Neural crest cell (in vitro differentiated cells): ENCODE measurements at regions not wholly inside any gene's neighbourhood (a gene's known extent, or its start where the extent isn't known, plus 50 kb on each side); places are given as distances from the start of the nearest gene placed in this dataset.

ENCODE experiments used
- DNase-seq: peaks from one replicate; pipeline ENCODE4 v3.0.0; 2021; ENCODE audit warnings: low read depth, mixed read lengths, low spot score
- H3K27ac Mint-ChIP-seq: one replicate; pipeline ENCODE4 v1.8.0; 2021; ENCODE audit warnings: mild to moderate bottlenecking, mixed read lengths; ENCODE audit not compliant: unreplicated experiment
- H3K27me3 Mint-ChIP-seq: 2 replicates; pipeline ENCODE4 v1.8.0; 2021; ENCODE audit warnings: low read depth, mild to moderate bottlenecking, mixed read lengths
- H3K36me3 Mint-ChIP-seq: 2 replicates; pipeline ENCODE4 v1.8.0; 2021; ENCODE audit warnings: low read depth, mild to moderate bottlenecking, mixed read lengths
- H3K4me1 Mint-ChIP-seq: 2 replicates; pipeline ENCODE4 v1.8.0; 2021; ENCODE audit warnings: mixed read lengths
- H3K4me3 Mint-ChIP-seq: one replicate; pipeline ENCODE4 v1.8.0; 2021; ENCODE audit warnings: mild to moderate bottlenecking, mixed read lengths
- H3K9me3 Mint-ChIP-seq: 2 replicates; pipeline ENCODE4 v1.8.0; 2021; ENCODE audit warnings: mixed read lengths
- CTCF ChIP-seq: fragments of 200-600 bp; sonication (generic); conservative IDR thresholded peaks from 2 replicates; pipeline ENCODE4 v1.5.0; 2021; ENCODE audit warnings: antibody characterized with exemption, mild to moderate bottlenecking

- no peaks in the 10 kb centered on the region for H3K27me3 Mint-ChIP-seq
- H3K4me1 Mint-ChIP-seq, result no peaks in the 10 kb centered on the region
- no peak overlapping the region for H3K4me3 Mint-ChIP-seq
- no peak for TF ChIP-seq CTCF
- H3K36me3 Mint-ChIP-seq, result no peaks in the 10 kb centered on the region
- H3K9me3 Mint-ChIP-seq, result no peaks in the 10 kb centered on the region
- H3K27ac Mint-ChIP-seq, result no peak overlapping the region
- no peak for DNase-seq
Measured at GRCh38 chr6:92945799-92946198, 473.6 kb downstream of the EPHA7 start.

- H3K9me3 Mint-ChIP-seq, result no peaks in the 10 kb centered on the region
- DNase-seq, result no peak
- no peak for TF ChIP-seq CTCF
- H3K4me3 Mint-ChIP-seq, result no peak overlapping the region
- no peaks in the 10 kb centered on the region for H3K4me1 Mint-ChIP-seq
- H3K27me3 Mint-ChIP-seq, result no peaks in the 10 kb centered on the region
- H3K36me3 Mint-ChIP-seq, result no peaks in the 10 kb centered on the region
- H3K27ac Mint-ChIP-seq, result no peak overlapping the region
Measured at GRCh38 chr6:92944132-92944531, 475.2 kb downstream of the EPHA7 start.

DNA sequence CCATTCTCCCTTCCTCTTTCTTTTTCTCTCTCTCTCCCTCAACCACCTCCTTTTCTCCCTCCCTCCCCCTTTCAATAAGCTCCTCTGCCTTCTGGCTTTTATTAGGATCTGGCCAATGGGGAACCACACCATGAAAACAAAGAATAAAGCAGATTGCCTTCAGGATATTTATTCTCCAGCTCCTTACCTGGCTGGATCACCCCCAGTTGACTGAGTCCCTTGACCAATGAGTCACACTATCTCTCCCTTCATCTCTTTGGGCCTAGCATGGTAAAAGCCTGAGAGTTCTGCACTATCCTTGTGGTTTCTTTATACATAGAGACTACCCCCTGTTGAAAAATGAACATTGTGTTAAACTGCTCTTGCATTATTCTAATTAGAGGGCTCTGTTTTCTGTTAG is 476.8 kb downstream of the EPHA7 start:
- H3K36me3 Mint-ChIP-seq, result no peaks in the 10 kb centered on the region
- no peak overlapping the region for H3K4me3 Mint-ChIP-seq
- no peaks in the 10 kb centered on the region for H3K27me3 Mint-ChIP-seq
- no peaks in the 10 kb centered on the region for H3K4me1 Mint-ChIP-seq
- no peak for TF ChIP-seq CTCF
- DNase-seq, result no peak
- H3K9me3 Mint-ChIP-seq, result no peaks in the 10 kb centered on the region
- no peak overlapping the region for H3K27ac Mint-ChIP-seq

DNA sequence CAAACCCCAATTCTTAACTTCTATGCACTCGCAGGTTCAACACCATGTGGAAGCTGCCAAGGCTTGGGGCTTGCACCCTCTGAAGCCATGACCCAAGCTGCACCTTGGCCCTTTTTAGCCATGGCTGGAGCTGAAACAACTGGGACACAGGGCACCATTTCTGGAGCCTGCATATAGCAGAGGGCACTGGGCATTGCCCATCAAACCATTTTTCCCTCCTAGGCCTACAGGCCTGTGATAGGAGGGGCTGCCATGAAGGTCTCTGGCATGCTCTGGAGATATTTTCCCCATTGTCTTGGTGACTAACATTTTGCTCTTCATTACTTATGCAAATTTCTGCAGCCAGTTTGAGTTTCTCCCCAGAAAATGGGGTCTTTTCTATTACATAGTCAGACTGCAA is 484.7 kb downstream of the EPHA7 start:
- no peak for DNase-seq
- Mint-ChIP-seq H3K4me3 (no peak overlapping the region), H3K27me3 (no peaks in the 10 kb centered on the region), H3K27ac (no peak overlapping the region), H3K9me3 (peaks cover 14% of the 10 kb centered on the region), H3K36me3 (no peaks in the 10 kb centered on the region), H3K4me1 (no peaks in the 10 kb centered on the region)
- no peak for TF ChIP-seq CTCF

DNA sequence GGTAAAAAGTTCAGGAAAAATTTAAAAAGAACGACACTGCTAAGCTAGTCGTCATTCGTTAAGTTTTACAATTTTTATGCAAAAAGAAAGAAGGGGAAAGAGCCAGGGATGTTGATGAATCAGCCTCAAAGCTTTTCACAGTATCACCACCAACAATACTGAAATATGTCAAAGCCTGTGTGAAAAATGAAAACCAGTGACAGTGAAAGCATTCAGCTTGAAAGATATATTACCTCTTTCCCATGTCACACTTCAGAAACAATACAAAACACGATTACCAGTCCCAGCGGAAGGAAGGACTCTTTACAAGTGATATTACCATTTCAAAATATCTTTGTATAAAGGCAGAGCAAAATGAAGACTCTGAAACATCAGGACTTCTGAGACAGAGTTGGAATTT is 489.2 kb downstream of the EPHA7 start:
- DNase-seq, result no peak
- Mint-ChIP-seq H3K27me3 (no peaks in the 10 kb centered on the region), H3K4me3 (no peak overlapping the region), H3K9me3 (peaks cover 10% of the 10 kb centered on the region), H3K27ac (no peak overlapping the region), H3K4me1 (no peaks in the 10 kb centered on the region), H3K36me3 (no peaks in the 10 kb centered on the region)
- TF ChIP-seq CTCF, result no peak

DNA sequence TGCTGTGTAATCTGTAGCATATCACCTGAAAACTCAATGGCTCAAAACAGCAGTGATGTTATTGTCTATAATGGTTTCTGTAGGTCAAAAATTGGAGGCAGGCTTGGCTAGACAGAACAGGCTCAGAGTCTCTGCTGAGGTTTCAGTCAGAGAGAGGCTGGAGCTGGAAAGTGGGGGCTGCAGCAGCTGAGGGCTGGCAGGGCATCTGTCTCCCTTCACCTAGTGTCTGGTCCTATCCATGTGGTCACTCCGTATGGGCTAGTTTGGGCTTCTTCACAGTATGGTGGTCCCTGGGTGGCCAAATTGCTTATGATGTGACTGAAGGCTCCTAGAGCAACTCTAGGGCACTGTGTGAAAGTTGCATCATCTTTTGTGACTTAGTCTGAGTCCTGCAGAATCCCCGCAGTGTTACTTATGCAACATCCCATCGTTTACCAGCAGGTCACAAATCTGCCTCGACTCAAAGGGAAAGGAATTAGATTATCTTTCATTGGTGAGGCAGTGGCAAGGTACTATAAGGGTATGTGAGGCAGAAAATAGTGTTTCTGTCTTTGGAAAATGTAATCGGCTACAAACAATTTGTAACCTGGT is 497.0 kb downstream of the EPHA7 start:
- Mint-ChIP-seq H3K4me3 (no peak overlapping the region), H3K4me1 (no peaks in the 10 kb centered on the region), H3K27me3 (no peaks in the 10 kb centered on the region), H3K9me3 (no peaks in the 10 kb centered on the region), H3K36me3 (no peaks in the 10 kb centered on the region), H3K27ac (no peak overlapping the region)
- no peak for DNase-seq
- TF ChIP-seq CTCF, result no peak
